Hematopoietic multipotent progenitor cell treated with erythropoietin and hydrocortisone succinate and interleukin-3 and kit ligand, for 4 days (in vitro differentiated cells): ENCODE measurements at regions not wholly inside any gene's neighbourhood (a gene's known extent, or its start where the extent isn't known, plus 50 kb on each side); places are given as distances from the start of the nearest gene placed in this dataset.
A peak's percentile ranks its signal among the peaks of the same experiment; 100 is the strongest.

ENCODE experiments used
- DNase-seq: peaks from one replicate; pipeline ENCODE4 v3.0.0-alpha.2; 2015

DNA sequence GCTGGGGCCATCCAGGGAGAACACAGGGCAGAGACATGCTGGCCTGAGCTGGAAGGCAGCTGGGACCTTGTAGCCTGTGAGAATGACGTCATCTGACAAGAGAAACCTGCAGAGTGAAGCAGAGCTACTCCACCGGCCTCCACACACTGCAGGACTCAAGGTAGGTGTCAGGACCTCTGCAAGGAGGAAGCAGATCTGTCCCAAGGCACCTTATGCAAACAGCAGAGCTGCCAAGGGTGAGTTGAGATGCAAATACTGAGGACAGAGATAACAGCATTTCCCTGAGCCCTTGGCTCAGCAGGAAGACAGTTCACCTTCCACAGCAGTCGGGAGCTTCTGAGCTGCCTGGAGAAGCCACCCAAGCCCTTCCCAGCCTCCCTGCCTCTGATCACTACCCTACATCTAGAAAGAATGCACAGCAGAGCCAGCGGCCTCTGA lies 51.9 kb upstream of the IGSF9B start:
- no peak for DNase-seq

DNA sequence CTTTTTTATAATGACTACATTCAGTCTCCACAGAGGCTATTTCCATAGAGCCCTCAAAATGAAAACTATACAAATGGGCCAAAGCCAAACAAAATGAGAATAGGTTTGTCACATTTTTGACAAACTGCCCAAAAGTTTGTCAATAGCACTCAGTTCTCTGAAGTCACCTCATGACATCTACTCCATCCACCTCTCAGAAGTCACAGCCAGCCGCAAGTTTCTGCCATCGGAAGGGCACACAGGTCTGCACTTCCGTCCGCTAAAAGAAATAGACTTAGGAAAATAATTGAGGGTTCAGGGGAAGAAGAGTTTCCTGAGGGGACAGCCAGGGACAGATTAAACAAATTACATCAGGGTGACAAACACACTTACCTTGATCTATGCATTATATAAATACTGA lies 55.4 kb upstream of the JAM3 start:
- no peak for DNase-seq

DNA sequence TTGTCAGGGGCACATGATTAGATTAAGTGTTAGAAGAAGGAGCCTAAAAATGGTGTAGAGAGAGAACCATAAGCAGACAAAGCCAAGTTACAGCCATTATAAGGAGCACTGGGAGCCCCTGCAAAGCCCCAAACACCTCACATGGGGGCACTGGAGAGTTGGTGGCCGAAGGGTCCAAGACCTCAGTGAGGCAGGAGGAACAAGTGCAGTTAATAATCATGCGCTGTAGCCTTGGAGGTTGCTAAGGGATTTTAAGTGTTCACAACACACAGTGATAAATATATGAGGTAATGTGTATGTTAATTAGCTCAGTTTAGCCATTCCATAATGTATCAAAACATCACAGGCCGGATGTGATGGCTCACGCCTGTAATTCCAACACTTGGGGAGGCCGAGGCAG lies 54.4 kb upstream of the JAM3 start:
- DNase-seq, result peak; percentile 35

DNA sequence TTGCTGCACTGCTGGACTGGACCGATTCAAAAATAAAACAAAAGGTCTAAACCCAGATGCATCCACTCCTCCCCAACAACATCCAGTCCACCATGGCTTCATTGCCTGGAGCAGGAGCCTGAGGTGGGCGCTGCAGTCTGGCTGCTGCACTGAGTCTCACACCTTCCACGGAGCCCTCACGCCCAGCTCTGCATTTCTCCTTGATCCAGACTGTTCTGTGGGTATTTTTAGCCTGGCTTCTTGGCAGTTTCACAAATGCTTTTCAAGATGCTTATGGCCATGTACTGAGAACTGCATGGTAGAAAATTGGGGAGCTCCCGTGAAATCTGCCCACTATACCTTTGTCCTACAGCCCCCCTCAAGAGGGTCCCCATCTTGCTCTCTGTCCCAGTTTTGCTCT lies 53.3 kb upstream of the JAM3 start:
- DNase-seq, result no peak

DNA sequence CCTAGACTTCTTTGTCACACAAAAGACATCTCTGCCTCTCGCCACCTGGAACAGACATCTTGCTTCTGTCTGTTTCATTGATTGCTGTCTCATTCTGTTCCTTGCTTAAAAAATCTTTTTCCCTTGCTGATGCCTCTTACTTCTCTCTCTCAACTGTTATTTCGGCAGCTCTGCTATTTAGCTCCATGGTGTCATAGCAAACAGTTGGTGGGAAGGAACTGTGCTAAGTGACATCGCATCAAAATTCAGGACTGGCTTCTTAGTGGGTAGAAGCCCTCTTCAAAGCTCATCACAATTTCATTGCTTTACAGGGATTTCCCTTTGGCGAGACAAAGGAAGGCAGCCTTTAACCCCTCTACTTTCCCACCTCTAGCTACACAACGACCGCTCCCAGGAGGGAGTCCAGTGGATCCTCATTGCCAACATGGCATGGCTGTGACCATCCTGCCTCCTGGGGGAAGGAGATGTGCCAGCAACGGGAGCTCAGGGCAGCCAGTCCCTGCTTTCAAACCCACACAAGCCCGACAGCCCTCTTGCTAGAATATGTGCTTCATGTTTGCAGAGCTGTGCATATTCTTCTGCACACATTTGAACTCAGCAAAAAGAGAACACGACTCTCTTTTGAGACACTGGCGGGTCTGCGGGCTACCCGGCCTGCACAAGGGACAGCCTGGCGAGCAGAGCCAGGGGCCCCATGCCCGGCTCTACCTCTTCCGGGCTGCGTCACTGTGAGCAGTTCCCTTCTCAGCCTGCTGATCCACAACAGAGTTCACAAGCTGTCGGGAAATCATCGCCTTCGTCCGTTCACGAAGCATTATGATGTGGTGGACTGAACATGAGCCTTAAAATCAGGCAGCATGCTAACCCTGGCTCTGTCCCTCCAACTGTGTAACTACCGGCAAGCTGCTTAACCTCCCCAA lies 51.1 kb upstream of the JAM3 start:
- no peak for DNase-seq
